ENCODE measurements at regions not wholly inside any gene's neighbourhood (a gene's known extent, or its start where the extent isn't known, plus 50 kb on each side); places are given as distances from the start of the nearest gene placed in this dataset.

- H3K9me3 ChIP-seq = no peaks in the 10 kb centered on the region
- H3K4me1 ChIP-seq = no peaks in the 10 kb centered on the region
- no peak overlapping the region for H3K4me3 ChIP-seq
- H3K27ac ChIP-seq = no peak overlapping the region
- no peaks in the 10 kb centered on the region for H3K36me3 ChIP-seq
- TF ChIP-seq CTCF (IDR thresholded peaks at IDR 0.05) = no peak
- TF ChIP-seq POLR2A (IDR thresholded peaks at IDR 0.05) = no peak
- TF ChIP-seq POLR2AphosphoS5 (IDR thresholded peaks at IDR 0.05) = no peak
- no peak for TF ChIP-seq EP300 (IDR thresholded peaks at IDR 0.05; ENCODE audit: low read depth)
- H3K27me3 ChIP-seq = no peaks in the 10 kb centered on the region
- 44 to 70% methylated on average over 1 to 2 of the region's 2 CpGs for WGBS, 2 donors (ENCODE audit: low coverage in 1 of 2)
- intact Hi-C loops (cut with DNase I; ENCODE audit: low total_unique reads) = no loop called here
- no peak for DNase-seq
- in situ Hi-C loops (cut with MboI; ENCODE audit: low pct_ligation_motif_present in 1 of 4, low pct_unique_long_range_greater_than_20kb in 1 of 4, low sequenced_read_pairs in 3 of 4) = loop anchor here in 1 of 4 donors (25.0 kb wide), 1 partner anchor 1002 kb away; no protein-coding TSS in a partner anchor
These were observed 206.4 kb upstream of the ALG10B start for GRCh38 chr12:38110026-38110699.

- no peak for DNase-seq
- no peak for TF ChIP-seq POLR2AphosphoS5 (IDR thresholded peaks at IDR 0.05)
- TF ChIP-seq CTCF (IDR thresholded peaks at IDR 0.05) = no peak
- in situ Hi-C loops (cut with MboI; ENCODE audit: low pct_ligation_motif_present in 1 of 4, low pct_unique_long_range_greater_than_20kb in 1 of 4, low sequenced_read_pairs in 3 of 4) (loop anchor here in 1 of 4 donors (25.0 kb wide), 1 partner anchor 998 kb away; no protein-coding TSS in a partner anchor), intact Hi-C loops (cut with DNase I; ENCODE audit: low total_unique reads) (no loop called here)
- Histone ChIP-seq H3K36me3 (no peaks in the 10 kb centered on the region), H3K4me3 (no peak overlapping the region), H3K4me1 (no peaks in the 10 kb centered on the region), H3K27me3 (no peaks in the 10 kb centered on the region), H3K9me3 (no peaks in the 10 kb centered on the region), H3K27ac (no peak overlapping the region)
- 44 to 78% methylated on average over 3 to 5 of the region's 5 CpGs for WGBS, 2 donors (ENCODE audit: low coverage in 1 of 2)
These were observed 202.6 kb upstream of the ALG10B start for GRCh38 chr12:38113991-38114390.

- no peak for TF ChIP-seq CTCF (IDR thresholded peaks at IDR 0.05)
- no peak for TF ChIP-seq POLR2A (IDR thresholded peaks at IDR 0.05)
- 67% methylated on average over 2 to 5 of the region's 5 CpGs for WGBS, 2 donors (ENCODE audit: low coverage in 1 of 2)
- Histone ChIP-seq H3K9me3 (no peaks in the 10 kb centered on the region), H3K4me3 (no peak overlapping the region), H3K27ac (no peak overlapping the region), H3K27me3 (no peaks in the 10 kb centered on the region), H3K36me3 (no peaks in the 10 kb centered on the region), H3K4me1 (no peaks in the 10 kb centered on the region)
- intact Hi-C loops (cut with DNase I; ENCODE audit: low total_unique reads) = no loop called here
- no peak for DNase-seq
- in situ Hi-C loops (cut with MboI; ENCODE audit: low pct_ligation_motif_present in 1 of 4, low pct_unique_long_range_greater_than_20kb in 1 of 4, low sequenced_read_pairs in 3 of 4) = loop anchor here in 1 of 4 donors (25.0 kb wide), 1 partner anchor 995 kb away; no protein-coding TSS in a partner anchor
These were observed 199.6 kb upstream of the ALG10B start for GRCh38 chr12:38116968-38117367.

GRCh38 chr12:38118632-38119031, 197.9 kb upstream of the ALG10B start:
- Histone ChIP-seq H3K9me3 (no peaks in the 10 kb centered on the region), H3K4me3 (no peak overlapping the region), H3K27me3 (no peaks in the 10 kb centered on the region), H3K27ac (no peak overlapping the region), H3K4me1 (no peaks in the 10 kb centered on the region), H3K36me3 (no peaks in the 10 kb centered on the region)
- in situ Hi-C loops (cut with MboI; ENCODE audit: low pct_ligation_motif_present in 1 of 4, low pct_unique_long_range_greater_than_20kb in 1 of 4, low sequenced_read_pairs in 3 of 4) = loop anchor here in 1 of 4 donors (25.0 kb wide), 1 partner anchor 994 kb away; no protein-coding TSS in a partner anchor
- WGBS, 2 donors (ENCODE audit: low coverage in 1 of 2) = 87 to 94% methylated on average over 3 of the region's 3 CpGs
- no peak for DNase-seq
- intact Hi-C loops (cut with DNase I; ENCODE audit: low total_unique reads) = no loop called here
- TF ChIP-seq POLR2A (IDR thresholded peaks at IDR 0.05) = no peak
- no peak for TF ChIP-seq CTCF (IDR thresholded peaks at IDR 0.05)
- no peak for TF ChIP-seq POLR2AphosphoS5 (IDR thresholded peaks at IDR 0.05)
- TF ChIP-seq EP300 (IDR thresholded peaks at IDR 0.05; ENCODE audit: low read depth) = no peak

Measured in transverse colon (tissue), 4 donors.